Ovary (tissue), 3 donors: ENCODE measurements at regions not wholly inside any gene's neighbourhood (a gene's known extent, or its start where the extent isn't known, plus 50 kb on each side); places are given as distances from the start of the nearest gene placed in this dataset.
"Not testable (repeated sequence)": the region's sequence is repeated elsewhere in the genome, so short reads cannot be mapped to it uniquely, and the experiment has no call there.

ENCODE experiments used
- CTCF ChIP-seq, 3 donors: fragments of 450-650 bp in 2 of 3; fragments of 200-600 bp in 1 of 3; IDR thresholded peaks; one replicate each; pipeline versions ENCODE4 v1.5.1 to v1.8.0; 2016 to 2022; ENCODE audit warnings: antibody characterized with exemption in 3 of 3, mild to moderate bottlenecking in 1 of 3
- POLR2A ChIP-seq: fragments of 450-650 bp; IDR thresholded peaks from one replicate; pipeline ENCODE4 v1.6.1; 2017; ENCODE audit warnings: antibody characterized with exemption, mild to moderate bottlenecking, moderate library complexity
- donor health status: DM: no; HTN: no; CAD: no.

- not testable (repeated sequence) for TF ChIP-seq CTCF (IDR thresholded peaks at IDR 0.05); POLR2A
Measured at GRCh38 chr15:84425327-84425726, 175.5 kb upstream of the ZSCAN2 start.
